ENCODE measurements at regions not wholly inside any gene's neighbourhood (a gene's known extent, or its start where the extent isn't known, plus 50 kb on each side); places are given as distances from the start of the nearest gene placed in this dataset.

GRCh38 chr2:122481717-122482116, 726.3 kb downstream of the TSN start:
- TF ChIP-seq CTCF (conservative IDR thresholded peaks at IDR 0.05) = no peak
- no peak overlapping the region for H3K27ac ChIP-seq

- H3K27ac ChIP-seq = no peak overlapping the region
- no peak for TF ChIP-seq CTCF (conservative IDR thresholded peaks at IDR 0.05)
Observed at GRCh38 chr2:122486086-122486485, 730.6 kb downstream of the TSN start.

- no peak overlapping the region for H3K27ac ChIP-seq
- no peak for TF ChIP-seq CTCF (conservative IDR thresholded peaks at IDR 0.05)
Observed at GRCh38 chr2:122486705-122487415, 731.4 kb downstream of the TSN start.

- H3K27ac ChIP-seq = no peak overlapping the region
- TF ChIP-seq CTCF (conservative IDR thresholded peaks at IDR 0.05) = no peak
Observed at GRCh38 chr2:122491011-122491410, 735.6 kb downstream of the TSN start.

GRCh38 chr2:122500316-122501105, 745.1 kb downstream of the TSN start:
- no peak for TF ChIP-seq CTCF (conservative IDR thresholded peaks at IDR 0.05)
- no peak overlapping the region for H3K27ac ChIP-seq

GRCh38 chr2:122506620-122507019, 751.2 kb downstream of the TSN start:
- TF ChIP-seq CTCF (conservative IDR thresholded peaks at IDR 0.05) = no peak
- H3K27ac ChIP-seq = no peak overlapping the region

- H3K27ac ChIP-seq = no peak overlapping the region
- no peak for TF ChIP-seq CTCF (conservative IDR thresholded peaks at IDR 0.05)
Observed at GRCh38 chr2:122507261-122507660, 751.8 kb downstream of the TSN start.

Data from VCaP (cell line).